ENCODE measurements at regions not wholly inside any gene's neighbourhood (a gene's known extent, or its start where the extent isn't known, plus 50 kb on each side); places are given as distances from the start of the nearest gene placed in this dataset.

GRCh38 chr6:101203664-101204063, 189.8 kb upstream of the GRIK2 start:
- TF ChIP-seq POLR2A (IDR thresholded peaks at IDR 0.05; ENCODE audit: low read depth, low read length), result no peak
- no peak for TF ChIP-seq POLR2AphosphoS5 (IDR thresholded peaks at IDR 0.05; ENCODE audit: low read depth, low read length)

All from GM12892 (cell line).